ENCODE measurements at regions not wholly inside any gene's neighbourhood (a gene's known extent, or its start where the extent isn't known, plus 50 kb on each side); places are given as distances from the start of the nearest gene placed in this dataset.

- no peak for TF ChIP-seq POLR2A (IDR thresholded peaks at IDR 0.05; ENCODE audit: low read length)
- TF ChIP-seq GATA1 (IDR thresholded peaks at IDR 0.05; ENCODE audit: low read depth, low read length), result no peak
These were observed 183.7 kb upstream of the CADM1 start for GRCh38 chr11:115687934-115688333.

Data from erythroblast (primary cell).